GM18520 (cell line): ENCODE measurements at regions not wholly inside any gene's neighbourhood (a gene's known extent, or its start where the extent isn't known, plus 50 kb on each side); places are given as distances from the start of the nearest gene placed in this dataset.

Experiments used
- ATAC-seq: cut with Tn5 transposase; IDR thresholded peaks from one replicate; pipeline ENCODE4 v1.9.1; 2021; ENCODE audit not compliant: unreplicated experiment

GRCh38 chr3:161555320-161555719 lies 58.7 kb downstream of the OTOL1 start:
- no peak for ATAC-seq

- ATAC-seq: no peak
Observed at GRCh38 chr3:161556533-161556932, 59.9 kb downstream of the OTOL1 start.

DNA sequence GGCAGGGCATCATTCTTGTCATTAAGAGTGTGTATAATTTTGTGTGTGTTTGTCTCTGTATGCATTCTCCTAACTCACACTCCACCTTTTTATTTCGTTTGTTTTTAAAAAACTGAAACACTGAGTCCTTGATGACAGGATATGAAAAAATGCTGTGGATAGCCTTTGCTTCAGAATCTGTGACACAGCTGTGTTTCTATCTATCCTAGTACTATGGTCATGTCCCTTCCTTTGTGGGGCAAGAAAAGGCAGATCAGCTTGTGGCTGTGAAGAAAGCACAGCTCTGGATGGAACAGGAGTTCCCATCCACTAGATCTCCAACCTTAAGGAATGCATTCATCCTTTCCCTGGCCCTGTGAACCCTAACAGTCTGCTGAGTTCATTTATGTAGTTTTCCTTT lies 60.3 kb downstream of the OTOL1 start:
- no peak for ATAC-seq

DNA sequence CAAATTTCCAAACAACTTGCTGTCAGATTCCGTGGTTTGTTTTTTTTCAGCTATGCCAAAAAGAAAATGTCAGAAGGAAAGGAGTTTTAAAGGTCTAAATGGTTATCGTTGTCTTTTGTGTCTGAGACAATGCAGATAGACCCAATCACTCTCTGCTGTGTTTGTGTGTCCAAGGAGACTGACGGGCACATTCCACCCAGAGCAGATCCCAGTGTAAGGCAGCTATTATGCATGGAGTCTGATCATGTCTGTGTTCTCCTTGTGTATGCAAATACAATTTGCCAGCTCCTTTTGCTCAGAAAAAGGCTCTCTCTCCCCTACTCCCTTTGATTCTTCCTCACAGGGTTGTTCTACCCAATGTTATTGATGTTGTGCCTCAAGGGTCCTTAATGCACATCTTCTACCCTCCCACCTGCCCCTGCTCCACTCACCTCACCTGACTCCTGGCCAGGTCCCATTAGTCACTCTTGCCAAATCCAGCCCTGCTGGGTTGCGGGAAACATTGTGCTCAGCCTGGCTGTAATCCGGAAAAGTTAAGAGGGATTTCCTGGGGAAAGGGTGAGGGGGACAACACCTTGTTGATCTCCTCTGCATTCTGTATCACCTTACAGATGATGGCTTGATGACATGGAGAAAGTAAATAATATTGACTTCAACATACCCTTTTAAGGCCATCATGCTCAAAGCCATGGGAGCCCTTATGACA lies 61.0 kb downstream of the OTOL1 start:
- ATAC-seq: no peak

DNA sequence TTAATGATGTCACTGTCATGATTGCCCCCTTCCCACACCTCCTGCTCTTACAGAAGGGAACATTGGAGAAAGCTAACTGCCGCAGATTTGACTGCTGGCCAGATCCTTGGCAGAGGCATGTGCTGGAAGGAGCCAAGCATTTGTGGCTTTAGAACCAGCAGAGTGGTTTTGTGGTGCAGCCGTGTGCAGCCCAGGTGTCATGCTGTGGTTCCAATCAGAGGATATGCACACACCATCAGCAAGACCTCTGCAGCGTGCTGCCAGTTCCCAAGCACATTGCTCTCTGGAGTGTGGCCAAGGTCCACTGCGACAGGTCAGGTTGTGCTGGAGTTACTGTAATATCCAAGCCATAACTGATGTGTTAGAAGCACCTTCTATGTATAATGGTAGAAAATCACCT lies 61.6 kb downstream of the OTOL1 start:
- ATAC-seq: no peak

DNA sequence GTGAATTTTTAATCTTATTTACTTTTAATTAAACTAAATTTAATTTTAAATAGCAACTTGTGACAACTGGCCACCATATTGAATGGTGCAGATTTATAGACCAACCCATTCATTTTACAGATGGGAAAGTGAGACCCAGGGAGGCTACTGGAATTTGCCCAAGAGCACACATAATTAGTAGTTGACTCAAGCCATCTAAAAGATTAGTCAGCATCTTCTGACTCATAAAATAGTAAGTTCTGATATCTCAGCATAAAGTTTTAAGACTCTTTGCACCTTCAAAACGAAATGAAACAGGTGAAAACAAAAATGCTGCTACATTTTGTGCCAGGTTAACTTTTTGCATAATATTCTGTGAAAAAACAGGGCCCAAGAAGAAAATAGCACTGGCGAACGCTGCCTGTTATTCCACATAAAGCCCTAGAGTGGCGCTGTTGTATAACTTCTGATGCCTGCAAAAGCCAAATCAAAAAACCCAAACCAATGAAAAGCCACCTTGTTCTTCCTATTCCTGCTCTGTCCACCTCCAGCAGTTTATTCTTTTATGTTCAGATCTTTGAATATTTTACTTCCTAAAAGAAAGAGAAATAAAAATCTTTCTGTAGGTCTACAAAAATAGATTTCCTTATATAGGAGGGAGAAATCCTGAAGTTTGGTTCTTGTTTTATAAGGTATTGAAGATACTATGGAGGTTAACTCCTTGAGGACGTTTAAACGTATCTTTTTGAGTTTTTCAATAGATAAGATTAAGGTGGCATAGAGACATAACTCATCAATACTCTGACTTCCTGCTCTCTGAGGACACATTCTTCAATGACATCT lies 62.8 kb downstream of the OTOL1 start:
- no peak for ATAC-seq

- no peak for ATAC-seq
Observed at GRCh38 chr3:161560008-161560637, 63.5 kb downstream of the OTOL1 start.

DNA sequence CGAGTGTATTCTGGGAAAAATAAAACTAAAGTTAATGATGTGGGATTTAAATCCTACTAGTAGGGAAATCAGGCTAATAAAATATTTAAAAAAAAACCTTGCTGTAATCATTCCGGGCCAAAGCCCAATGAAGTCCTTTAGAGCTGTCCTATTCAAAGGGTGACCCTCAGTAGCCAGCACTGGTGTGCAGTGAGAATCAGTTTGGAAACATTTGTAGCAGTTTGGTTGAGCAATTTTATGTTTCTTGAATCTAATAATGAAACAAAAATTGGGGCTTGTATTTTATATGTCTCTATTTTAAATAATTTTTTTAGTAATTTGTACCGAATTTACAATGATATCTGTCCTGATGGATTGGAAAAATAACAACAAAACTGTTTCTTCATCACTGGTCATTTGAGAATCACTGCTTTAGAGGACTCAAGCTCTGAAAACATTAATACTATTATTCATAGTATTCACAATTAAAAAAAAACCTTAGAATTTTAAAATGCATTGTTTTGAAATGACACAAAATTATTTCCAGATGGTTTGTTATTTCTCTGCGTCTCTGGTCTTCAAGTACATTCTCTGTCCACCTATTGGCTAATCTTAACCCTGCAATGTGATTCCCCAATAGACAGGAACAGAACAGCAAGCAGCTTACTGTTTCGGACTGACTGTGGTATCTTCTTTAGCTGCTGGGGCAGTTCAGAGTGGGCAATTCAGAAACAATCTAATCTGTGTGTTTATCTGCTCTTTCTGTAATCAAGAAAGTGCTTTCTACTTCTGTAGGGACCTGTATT lies 71.2 kb downstream of the OTOL1 start:
- no peak for ATAC-seq

DNA sequence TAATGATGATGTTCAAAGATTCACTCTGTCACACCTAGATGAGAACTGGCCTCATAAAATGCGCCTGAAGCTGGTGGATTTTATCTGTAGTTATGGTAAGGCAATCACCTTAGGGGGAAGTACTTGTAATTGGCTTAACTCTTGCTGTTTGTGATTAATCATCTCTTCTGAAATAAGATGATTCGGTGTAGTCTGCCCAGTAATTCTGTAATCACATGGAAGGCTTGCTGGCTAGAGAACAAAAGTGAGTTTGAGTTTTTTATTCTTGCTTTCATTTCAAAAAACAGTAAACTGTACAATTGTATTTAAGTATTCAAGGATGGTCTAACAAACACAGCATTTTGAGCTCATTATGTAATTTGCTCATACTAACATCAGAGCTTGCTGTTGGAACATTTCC lies 72.1 kb downstream of the OTOL1 start:
- ATAC-seq: no peak

DNA sequence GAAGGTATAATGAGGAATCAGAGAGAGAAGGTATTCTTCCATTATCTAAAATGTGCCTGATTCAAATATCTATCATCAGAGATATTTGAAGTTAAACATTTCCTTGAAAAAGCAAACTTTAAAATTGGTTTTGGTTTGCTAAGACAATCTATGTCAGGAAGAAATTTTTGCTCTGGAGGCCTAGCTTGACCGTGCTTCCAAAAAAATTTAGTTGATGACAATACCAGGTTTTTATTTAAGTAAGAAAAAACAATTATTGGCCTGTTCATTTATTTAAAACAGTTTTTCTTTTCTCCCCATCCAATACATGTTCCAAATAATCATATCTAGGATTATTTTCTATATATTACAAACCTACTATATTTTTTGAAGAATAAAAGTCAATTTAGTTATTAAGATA lies 75.3 kb downstream of the OTOL1 start:
- no peak for ATAC-seq

DNA sequence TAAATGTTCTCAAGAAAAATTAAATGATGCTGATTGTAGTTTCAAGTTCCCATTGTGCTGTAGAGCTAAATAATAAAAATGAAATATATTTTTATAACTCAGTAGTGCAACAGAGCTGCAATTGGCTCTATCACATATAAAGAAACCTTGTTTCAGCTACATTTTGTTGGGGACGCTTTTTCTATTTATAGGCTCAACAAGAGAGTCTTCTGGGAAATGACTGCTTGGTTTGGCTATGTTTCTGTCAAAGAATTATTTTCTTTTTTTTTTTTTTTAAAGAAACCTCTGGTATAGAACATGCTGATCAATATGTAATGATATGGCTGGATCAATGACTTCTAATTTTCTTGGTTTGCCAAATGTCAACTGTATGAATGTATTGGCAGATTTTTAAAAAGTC lies 76.5 kb downstream of the OTOL1 start:
- ATAC-seq: no peak

GRCh38 chr3:161575901-161576300 lies 79.3 kb downstream of the OTOL1 start:
- ATAC-seq: no peak

GRCh38 chr3:161576311-161576710 lies 79.7 kb downstream of the OTOL1 start:
- no peak for ATAC-seq

DNA sequence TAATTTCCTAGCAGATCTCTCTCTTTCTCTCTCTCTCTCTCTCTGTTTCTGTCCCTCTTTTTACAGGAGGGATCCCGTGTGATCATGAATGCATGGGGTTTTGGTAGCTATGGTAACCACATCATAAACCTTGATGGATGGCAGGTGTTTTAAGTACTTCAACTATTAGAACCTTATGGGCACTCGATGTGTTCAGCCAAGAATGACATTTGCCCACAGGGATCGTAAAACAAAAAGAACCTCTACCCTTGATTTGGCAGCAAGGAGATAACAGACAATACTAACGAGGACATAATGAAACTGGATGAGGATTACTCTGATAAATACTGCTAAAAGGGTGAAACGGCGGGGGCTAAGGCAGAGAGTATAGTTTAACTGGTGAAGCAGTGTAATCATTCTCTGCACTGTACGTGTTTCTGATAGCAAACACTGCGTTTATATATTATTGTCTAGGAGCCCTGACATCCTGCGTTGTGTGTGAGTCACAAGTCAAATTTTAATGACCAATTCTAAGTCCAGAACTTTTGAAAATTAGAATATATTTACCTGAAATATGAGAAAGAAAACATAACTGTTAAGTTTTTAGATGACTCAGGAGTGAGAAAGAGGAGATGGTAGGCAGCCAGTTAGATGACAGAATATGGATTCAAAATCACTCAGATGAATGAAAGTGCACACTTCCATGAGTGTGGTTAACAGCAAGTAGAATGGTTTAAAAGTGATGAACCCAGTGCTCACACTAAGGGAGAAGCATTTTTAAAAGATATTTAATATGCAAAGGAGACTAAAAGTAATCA lies 80.3 kb downstream of the OTOL1 start:
- ATAC-seq: no peak

- ATAC-seq: no peak
Observed at GRCh38 chr3:161577662-161578061, 81.1 kb downstream of the OTOL1 start.

DNA sequence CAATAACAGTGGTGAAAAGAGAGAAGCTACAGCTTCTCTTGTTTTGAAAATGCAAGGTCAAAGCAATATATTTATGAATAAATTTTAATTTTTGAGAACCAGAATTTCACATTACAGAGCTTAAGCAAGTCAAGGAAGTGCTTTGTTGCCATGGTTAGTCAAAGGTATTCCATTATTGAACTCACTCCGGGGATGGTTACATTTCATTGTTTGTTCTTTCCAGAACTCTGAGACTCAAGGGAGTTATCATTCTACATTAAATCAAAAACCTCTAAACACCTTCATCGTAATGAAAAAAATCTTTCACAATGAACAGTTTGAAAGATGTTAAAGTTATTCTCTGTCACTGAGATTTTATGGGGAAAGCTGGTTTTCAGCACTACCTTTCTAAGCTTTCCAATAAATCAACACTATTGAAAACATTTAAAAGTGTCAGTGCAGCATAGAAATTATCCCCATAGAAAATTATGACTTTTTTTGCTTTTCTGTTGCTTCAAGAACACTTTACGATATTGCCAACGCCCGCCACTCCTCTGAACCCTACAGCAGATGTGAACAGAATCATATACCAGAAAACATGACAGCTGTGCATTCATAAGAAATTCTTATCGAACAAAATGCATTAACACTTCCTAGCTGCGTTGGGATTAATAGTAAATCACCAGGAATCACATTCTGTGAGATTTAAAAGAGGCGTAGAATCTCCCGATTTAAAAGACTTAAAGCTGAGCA lies 83.0 kb downstream of the OTOL1 start:
- no peak for ATAC-seq

GRCh38 chr3:161585922-161586321 lies 89.3 kb downstream of the OTOL1 start:
- no peak for ATAC-seq

- ATAC-seq: no peak
Observed at GRCh38 chr3:161586556-161587235, 90.1 kb downstream of the OTOL1 start.

- ATAC-seq: no peak
Observed at GRCh38 chr3:161598639-161599038, 102.0 kb downstream of the OTOL1 start.
